Ovary (tissue), 3 donors: ENCODE measurements at regions not wholly inside any gene's neighbourhood (a gene's known extent, or its start where the extent isn't known, plus 50 kb on each side); places are given as distances from the start of the nearest gene placed in this dataset.

Experiments used
- CTCF ChIP-seq, 3 donors: fragments of 450-650 bp in 2 of 3; fragments of 200-600 bp in 1 of 3; IDR thresholded peaks; one replicate each; pipeline versions ENCODE4 v1.5.1 to v1.8.0; 2016 to 2022; ENCODE audit warnings: antibody characterized with exemption in 3 of 3, mild to moderate bottlenecking in 1 of 3
- POLR2A ChIP-seq: fragments of 450-650 bp; IDR thresholded peaks from one replicate; pipeline ENCODE4 v1.6.1; 2017; ENCODE audit warnings: antibody characterized with exemption, mild to moderate bottlenecking, moderate library complexity
- donor health status: DM: no; HTN: no; CAD: no.

- TF ChIP-seq CTCF (IDR thresholded peaks at IDR 0.05) (no peak), POLR2A (no peak)
These were observed 216.2 kb downstream of the RNF144B start for GRCh38 chr6:18603361-18603760.
